Kidney (tissue), 13 donors: ENCODE measurements at regions not wholly inside any gene's neighbourhood (a gene's known extent, or its start where the extent isn't known, plus 50 kb on each side); places are given as distances from the start of the nearest gene placed in this dataset.

Experiments
- DNase-seq, 5 donors: peaks; one replicate each; pipeline ENCODE4 v3.0.0-alpha.2; 2013 to 2020
- FAIRE-seq: peaks from 2 replicates; lab custom pipeline; 2012; peaks lifted over from hg19 to GRCh38; lab: Jason Lieb, UNC
- H3K27ac ChIP-seq, 2 donors: one replicate each; pipeline ENCODE4 v1.7.0; 2013; ENCODE audit warnings: low read depth in 2 of 2, low read length in 2 of 2, inconsistent platforms in 1 of 2
- H3K27me3 ChIP-seq: one replicate; pipeline ENCODE4 v1.7.1; 2013; ENCODE audit warnings: low read length, inconsistent platforms; ENCODE audit not compliant: control insufficient read depth, insufficient read depth
- H3K36me3 ChIP-seq, 3 donors: one replicate each; pipeline versions ENCODE4 v1.7.0 to v1.7.1; 2013; ENCODE audit warnings: low read length in 3 of 3, control low read depth in 1 of 3, inconsistent platforms in 1 of 3; ENCODE audit not compliant: insufficient read depth in 3 of 3, control insufficient read depth in 2 of 3
- H3K4me1 ChIP-seq, 3 donors: one replicate each; pipeline versions ENCODE4 v1.7.0 to v1.7.1; 2013; ENCODE audit warnings: low read length in 3 of 3, inconsistent platforms in 1 of 3, low read depth in 1 of 3; ENCODE audit not compliant: control insufficient read depth in 2 of 3, insufficient read depth in 2 of 3
- H3K4me3 ChIP-seq, 3 donors: one replicate each; pipeline versions ENCODE4 v1.7.0 to v1.8.1; 2013; ENCODE audit warnings: low read length in 3 of 3, control low read depth in 1 of 3, inconsistent platforms in 1 of 3
- H3K9ac ChIP-seq, 3 donors: one replicate each; pipeline versions ENCODE4 v1.7.0 to v1.7.1; 2013; ENCODE audit warnings: low read length in 3 of 3, control low read depth in 1 of 3, inconsistent platforms in 1 of 3
- H3K9me3 ChIP-seq, 3 donors: one replicate each; pipeline versions ENCODE4 v1.7.0 to v1.7.1; 2013; ENCODE audit warnings: low read length in 3 of 3, control low read depth in 1 of 3, inconsistent platforms in 1 of 3; ENCODE audit not compliant: control insufficient read depth in 2 of 3, insufficient read depth in 1 of 3
- intact Hi-C: fragments of 100-400 bp; cut with DNase I; formaldehyde crosslinking; loops from one replicate; pipeline ENCODE4 v1.11.1; 2022
- TF ChIP-seq, protein P1 (sequence below): IDR thresholded peaks from 3 replicates; pipeline ENCODE4 v1.5.1; 2012; ENCODE audit warnings: mild to moderate bottlenecking, moderate library complexity, borderline replicate concordance; ENCODE audit not compliant: insufficient read depth; ENCODE audit errors: extremely low read depth
- donor health status: control.
- donor health status: control.
- donor health status: control.
- donor health status: control.
- donor health status: control.
- donor health status: DM: yes; HTN: yes; CAD: no.
- donor health status: Normal renal cell carcinoma (clear cell type).

DNA sequence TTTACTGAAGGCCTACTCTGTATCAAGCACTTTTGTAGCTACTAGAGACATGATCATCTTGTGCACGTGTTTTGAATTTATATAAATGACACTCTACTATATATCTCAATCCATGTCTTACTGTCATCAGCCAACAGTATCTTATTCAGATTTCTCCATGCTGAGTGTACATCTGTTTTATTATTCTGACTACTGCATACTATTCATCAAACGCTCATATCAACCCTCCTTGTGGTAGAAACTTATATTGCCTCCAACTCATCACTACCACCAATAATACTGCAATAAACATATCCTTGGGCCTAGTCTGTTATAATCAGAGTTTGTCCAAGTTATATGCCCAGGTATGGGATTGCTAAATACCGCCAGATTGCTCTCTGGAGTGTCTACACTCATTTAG lies 81.6 kb upstream of the IRF2BP2 start:
- no peak overlapping the region for H3K9ac ChIP-seq
- no peak overlapping the region for H3K27ac ChIP-seq
- H3K9me3 ChIP-seq: no peaks in the 10 kb centered on the region
- no peaks in the 10 kb centered on the region for H3K4me1 ChIP-seq
- no peak for DNase-seq
- TF ChIP-seq, protein P1, sequence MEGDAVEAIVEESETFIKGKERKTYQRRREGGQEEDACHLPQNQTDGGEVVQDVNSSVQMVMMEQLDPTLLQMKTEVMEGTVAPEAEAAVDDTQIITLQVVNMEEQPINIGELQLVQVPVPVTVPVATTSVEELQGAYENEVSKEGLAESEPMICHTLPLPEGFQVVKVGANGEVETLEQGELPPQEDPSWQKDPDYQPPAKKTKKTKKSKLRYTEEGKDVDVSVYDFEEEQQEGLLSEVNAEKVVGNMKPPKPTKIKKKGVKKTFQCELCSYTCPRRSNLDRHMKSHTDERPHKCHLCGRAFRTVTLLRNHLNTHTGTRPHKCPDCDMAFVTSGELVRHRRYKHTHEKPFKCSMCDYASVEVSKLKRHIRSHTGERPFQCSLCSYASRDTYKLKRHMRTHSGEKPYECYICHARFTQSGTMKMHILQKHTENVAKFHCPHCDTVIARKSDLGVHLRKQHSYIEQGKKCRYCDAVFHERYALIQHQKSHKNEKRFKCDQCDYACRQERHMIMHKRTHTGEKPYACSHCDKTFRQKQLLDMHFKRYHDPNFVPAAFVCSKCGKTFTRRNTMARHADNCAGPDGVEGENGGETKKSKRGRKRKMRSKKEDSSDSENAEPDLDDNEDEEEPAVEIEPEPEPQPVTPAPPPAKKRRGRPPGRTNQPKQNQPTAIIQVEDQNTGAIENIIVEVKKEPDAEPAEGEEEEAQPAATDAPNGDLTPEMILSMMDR: no peak
- intact Hi-C loops: no loop called here
- no peaks in the 10 kb centered on the region for H3K27me3 ChIP-seq
- H3K4me3 ChIP-seq: no peak overlapping the region
- FAIRE-seq: no peak
- H3K36me3 ChIP-seq: no peaks in the 10 kb centered on the region

DNA sequence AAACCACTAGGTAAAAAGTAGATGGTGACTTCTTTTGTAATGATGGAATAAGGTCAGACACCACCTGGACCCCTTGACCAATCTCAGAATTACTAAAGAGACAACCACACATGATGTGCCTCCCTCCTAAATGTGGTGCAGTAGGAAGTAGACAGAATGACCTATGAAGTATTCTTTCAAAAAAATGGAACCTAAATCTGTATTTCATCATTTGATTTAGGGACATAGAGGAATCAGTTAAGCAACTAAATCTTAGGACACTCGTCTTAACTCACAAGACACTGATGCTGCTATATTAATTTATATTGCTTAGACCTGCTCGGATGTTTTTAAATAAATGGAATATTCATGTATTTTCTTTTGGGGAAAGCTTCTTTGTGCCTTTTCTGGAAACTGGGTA lies 80.9 kb upstream of the IRF2BP2 start:
- FAIRE-seq: no peak
- intact Hi-C loops: no loop called here
- Histone ChIP-seq H3K27ac (no peak overlapping the region), H3K4me1 (no peaks in the 10 kb centered on the region), H3K27me3 (no peaks in the 10 kb centered on the region), H3K9ac (no peak overlapping the region), H3K36me3 (no peaks in the 10 kb centered on the region), H3K4me3 (no peak overlapping the region), H3K9me3 (no peaks in the 10 kb centered on the region)
- no peak for DNase-seq
- TF ChIP-seq, protein P1: no peak

DNA sequence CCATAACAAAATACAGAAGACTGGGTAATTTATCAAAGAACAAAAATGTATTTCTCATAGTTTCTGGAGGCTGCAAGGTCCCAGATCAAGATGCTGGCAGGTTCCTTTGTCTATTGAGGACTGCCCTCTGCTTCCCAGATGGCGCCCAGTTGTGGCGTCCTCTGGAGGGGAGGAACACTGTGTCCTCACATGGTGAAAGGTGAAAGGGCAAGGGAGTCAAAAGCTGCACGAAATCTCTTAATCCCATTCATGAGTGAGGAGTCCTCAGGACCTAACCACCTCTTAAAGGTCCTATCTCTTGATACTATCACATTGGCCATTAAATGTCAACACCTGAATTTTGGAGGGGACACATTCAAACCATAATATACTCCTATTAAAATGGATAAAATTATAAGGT lies 79.3 kb upstream of the IRF2BP2 start:
- H3K4me3 ChIP-seq: no peak overlapping the region
- intact Hi-C loops: no loop called here
- H3K27ac ChIP-seq: no peak overlapping the region

DNA sequence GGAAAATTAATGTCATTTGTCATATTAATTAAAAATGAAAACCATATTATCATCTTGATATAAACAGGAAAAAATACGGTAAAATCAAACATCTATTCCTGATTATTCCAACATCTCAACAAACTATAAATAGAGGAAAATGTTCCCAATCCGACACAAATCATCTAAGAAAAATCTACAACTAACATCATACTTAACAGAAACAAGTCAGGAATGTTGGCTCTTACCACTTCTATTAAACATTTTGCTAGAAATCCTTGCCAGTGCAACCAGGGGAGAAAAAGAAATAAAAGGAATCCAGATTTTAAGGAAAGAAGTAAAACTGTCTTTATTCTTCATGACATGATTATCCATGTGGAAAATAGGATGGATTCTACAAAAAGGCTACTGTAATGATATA lies 77.0 kb upstream of the IRF2BP2 start:
- TF ChIP-seq, protein P1: no peak
- no peak overlapping the region for H3K9ac ChIP-seq
- H3K9me3 ChIP-seq: no peaks in the 10 kb centered on the region
- H3K36me3 ChIP-seq: no peaks in the 10 kb centered on the region
- H3K27me3 ChIP-seq: no peaks in the 10 kb centered on the region
- no peak overlapping the region for H3K27ac ChIP-seq
- H3K4me1 ChIP-seq: no peaks in the 10 kb centered on the region
- intact Hi-C loops: no loop called here
- H3K4me3 ChIP-seq: no peak overlapping the region
- FAIRE-seq: no peak
- DNase-seq: no peak

More for the DNA sequence above, 79.3 kb upstream of the IRF2BP2 start:
- DNase-seq (no peak), FAIRE-seq (no peak)
- TF ChIP-seq, protein P1: no peak
- no peak overlapping the region for H3K9ac ChIP-seq
- no peaks in the 10 kb centered on the region for H3K27me3 ChIP-seq
- no peaks in the 10 kb centered on the region for H3K36me3 ChIP-seq
- no peaks in the 10 kb centered on the region for H3K4me1 ChIP-seq
- H3K9me3 ChIP-seq: no peaks in the 10 kb centered on the region
